A673 (cell line): ENCODE measurements at regions not wholly inside any gene's neighbourhood (a gene's known extent, or its start where the extent isn't known, plus 50 kb on each side); places are given as distances from the start of the nearest gene placed in this dataset.

Experiments
- EZH2 ChIP-seq: fragments of 200-600 bp; sonication (generic); IDR thresholded peaks from 2 replicates; pipeline ENCODE4 v1.6.1; 2017; ENCODE audit warnings: borderline replicate concordance, low read depth, mild to moderate bottlenecking, mixed read lengths, antibody characterized with exemption, low read length; ENCODE audit not compliant: poor library complexity, severe bottlenecking
- TF ChIP-seq, protein P1 (sequence below): fragments of 300-800, 200-600 bp; sonication (generic); conservative IDR thresholded peaks from 2 replicates; pipeline ENCODE4 v1.5.1; 2017; ENCODE audit warnings: low read depth, mild to moderate bottlenecking, antibody characterized with exemption, low read length, moderate library complexity, mixed read lengths

- TF ChIP-seq, protein P1, sequence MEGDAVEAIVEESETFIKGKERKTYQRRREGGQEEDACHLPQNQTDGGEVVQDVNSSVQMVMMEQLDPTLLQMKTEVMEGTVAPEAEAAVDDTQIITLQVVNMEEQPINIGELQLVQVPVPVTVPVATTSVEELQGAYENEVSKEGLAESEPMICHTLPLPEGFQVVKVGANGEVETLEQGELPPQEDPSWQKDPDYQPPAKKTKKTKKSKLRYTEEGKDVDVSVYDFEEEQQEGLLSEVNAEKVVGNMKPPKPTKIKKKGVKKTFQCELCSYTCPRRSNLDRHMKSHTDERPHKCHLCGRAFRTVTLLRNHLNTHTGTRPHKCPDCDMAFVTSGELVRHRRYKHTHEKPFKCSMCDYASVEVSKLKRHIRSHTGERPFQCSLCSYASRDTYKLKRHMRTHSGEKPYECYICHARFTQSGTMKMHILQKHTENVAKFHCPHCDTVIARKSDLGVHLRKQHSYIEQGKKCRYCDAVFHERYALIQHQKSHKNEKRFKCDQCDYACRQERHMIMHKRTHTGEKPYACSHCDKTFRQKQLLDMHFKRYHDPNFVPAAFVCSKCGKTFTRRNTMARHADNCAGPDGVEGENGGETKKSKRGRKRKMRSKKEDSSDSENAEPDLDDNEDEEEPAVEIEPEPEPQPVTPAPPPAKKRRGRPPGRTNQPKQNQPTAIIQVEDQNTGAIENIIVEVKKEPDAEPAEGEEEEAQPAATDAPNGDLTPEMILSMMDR, result no peak
- no peak for TF ChIP-seq EZH2
Observed at GRCh38 chr1:95984798-95985374, 736.7 kb upstream of the PTBP2 start.
